ENCODE measurements at regions not wholly inside any gene's neighbourhood (a gene's known extent, or its start where the extent isn't known, plus 50 kb on each side); places are given as distances from the start of the nearest gene placed in this dataset.
A peak's percentile ranks its signal among the peaks of the same experiment; 100 is the strongest.
"Not testable (repeated sequence)": the region's sequence is repeated elsewhere in the genome, so short reads cannot be mapped to it uniquely, and the experiment has no call there.

DNA sequence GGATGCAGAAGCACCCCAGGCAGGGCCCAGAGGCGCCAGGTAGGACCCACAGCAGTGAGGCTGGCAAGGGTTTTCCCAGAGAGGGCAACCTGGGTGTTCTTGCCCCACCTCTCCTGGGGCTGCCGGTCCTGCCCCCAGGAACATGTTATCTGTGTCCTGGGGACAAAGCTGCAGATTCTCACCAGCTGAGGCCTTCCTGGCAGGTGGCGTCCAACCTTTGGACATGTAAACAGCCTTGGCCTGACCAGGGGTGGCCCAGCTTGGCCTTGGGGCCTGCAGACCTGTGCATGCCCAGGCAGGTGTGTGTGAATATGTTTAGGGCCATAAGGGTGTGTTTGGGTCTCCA is 101.8 kb upstream of the LARP1 start:
- no peak for DNase-seq (ENCODE audit: low spot score)

DNA sequence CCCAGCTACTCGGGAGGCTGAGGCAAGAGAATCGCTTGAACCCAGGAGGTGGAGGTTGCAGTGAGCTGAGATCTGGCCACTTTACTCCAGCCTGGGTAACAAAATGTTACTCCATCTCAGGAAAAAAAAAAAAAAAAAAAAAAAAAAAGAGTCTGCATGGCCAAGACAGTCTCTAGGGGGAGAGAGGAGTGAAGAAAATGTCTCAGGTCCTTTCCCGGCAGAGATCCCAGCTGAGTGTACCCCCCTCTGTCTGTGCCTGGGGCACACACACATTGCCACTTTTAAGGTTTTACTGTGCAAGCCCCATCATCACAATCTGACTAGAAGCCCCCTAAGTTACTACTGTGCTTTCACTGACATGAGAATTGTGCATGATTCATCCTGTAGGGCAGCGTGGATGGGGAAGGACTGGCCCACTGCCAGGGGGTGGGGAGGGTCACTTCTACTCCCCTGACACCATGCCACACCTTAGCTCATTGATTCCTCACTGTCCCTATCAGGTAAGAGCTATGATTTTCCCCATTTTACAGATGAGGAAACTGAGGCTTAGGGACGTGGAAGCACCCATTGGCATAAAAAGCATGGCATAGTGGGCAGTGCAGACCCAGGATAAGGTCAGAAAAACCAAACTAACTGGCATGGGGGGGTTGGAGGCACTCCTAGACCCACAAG is 102.3 kb upstream of the LARP1 start:
- no peak for DNase-seq (ENCODE audit: low spot score)

DNA sequence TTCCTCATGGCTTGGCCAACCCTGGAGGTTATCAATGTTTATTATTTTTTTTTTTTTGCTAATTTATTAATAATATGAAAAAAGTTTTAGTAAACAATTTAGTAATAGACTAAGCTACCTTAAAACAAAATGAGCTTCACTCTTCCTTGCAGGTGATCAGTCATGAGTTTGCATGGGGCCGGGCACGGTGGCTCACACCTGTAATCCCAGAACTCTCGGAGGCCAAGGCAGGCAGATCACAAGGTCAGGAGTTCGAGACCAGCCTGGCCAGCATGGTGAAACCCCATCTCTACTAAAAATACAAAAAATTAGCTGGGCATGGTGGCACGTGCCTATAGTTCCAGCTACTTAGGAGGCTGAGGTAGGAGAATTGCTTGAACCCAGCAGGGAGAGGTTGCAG is 103.4 kb upstream of the LARP1 start:
- not testable (repeated sequence) for DNase-seq (ENCODE audit: low spot score)

DNA sequence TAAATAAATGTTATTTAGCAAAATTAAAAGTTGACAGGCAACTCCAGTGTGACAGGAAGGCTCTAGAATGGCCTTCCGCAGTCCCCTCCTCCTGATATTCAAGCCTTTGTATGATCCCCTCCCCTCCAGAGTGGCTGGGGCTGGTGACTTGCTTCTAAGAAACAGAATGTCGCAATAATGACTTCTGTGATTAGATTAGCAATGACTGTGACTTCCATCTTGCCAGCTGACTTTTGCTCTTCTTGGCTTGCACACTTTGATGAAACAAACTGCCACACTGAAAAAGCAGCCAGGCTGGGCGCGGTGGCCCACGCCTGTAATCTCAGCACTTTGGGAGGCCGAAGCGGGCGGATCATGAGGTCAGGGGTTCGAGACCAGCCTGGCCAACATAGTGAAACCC is 106.5 kb upstream of the LARP1 start:
- DNase-seq (ENCODE audit: low spot score) = peak; percentile 57

DNA sequence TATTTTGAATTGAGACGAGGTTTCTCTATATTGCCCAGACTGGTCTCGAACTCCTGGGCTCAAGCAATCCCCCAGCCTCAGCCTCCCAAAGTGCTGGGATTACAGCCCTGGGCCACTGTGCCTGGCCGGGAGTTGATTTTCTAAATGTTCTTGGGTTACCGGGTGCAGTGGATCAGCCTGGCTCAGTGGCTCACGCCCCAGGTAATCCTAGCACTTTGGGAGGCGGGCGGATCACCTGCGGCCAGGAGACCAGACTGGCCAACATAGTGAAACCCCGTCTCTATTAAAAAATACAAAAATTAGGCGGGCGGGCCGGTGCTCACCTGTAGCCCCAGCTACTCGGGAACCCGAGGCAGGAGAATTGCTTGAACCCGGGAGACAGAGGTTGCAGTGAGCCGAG is 106.9 kb upstream of the LARP1 start:
- no peak for DNase-seq (ENCODE audit: low spot score)

DNA sequence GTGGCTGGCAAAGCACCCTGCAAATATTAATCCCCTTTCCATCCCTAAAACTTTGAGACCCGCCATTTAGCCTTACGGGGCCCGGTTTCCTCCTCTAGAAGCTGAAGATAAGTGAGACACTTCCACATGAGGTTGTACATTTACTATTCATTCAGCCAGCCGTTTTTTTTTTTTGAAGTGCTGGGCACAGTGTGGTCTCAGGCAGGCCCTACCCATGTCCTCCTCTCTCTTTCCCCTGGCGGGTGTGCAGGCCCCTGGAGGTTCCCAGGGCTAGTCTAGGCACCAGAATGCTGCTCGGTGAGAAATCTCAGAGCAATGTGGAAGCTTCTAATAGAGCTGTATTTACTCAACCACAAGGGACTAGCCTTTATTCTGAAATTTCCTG is 107.4 kb upstream of the LARP1 start:
- DNase-seq (ENCODE audit: low spot score) = no peak

DNA sequence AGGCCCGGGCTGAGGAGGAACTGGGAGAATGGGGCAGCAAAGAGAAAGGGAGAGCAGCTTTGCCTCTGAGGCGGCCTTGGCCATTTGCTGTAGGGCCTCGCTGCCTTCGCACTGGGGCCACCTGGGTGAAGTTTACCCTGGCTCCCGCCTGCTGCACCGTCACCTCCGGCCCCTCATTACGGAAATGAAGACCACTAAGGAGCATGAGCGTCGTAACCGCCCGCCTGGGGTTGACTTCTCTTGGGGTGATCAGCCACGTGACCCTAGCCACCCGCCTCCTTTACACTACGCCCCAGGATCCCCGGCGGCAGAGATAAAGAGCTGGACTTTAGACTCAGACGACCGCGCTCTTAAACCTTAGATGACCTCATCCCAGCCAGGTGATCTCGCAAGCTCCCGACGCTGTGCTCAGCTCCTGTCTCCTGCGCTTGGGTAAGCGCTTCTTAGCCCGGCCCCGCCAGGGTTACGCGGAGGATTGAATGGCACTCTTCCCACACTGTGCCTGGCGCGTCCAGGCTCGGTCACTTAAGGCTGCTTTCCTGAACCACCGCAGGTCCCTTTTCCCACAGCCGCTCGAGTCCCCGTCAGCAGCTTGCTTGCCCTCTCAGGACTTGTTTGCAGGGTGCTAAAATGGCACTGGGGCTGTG is 107.9 kb upstream of the LARP1 start:
- no peak for DNase-seq (ENCODE audit: low spot score)

DNA sequence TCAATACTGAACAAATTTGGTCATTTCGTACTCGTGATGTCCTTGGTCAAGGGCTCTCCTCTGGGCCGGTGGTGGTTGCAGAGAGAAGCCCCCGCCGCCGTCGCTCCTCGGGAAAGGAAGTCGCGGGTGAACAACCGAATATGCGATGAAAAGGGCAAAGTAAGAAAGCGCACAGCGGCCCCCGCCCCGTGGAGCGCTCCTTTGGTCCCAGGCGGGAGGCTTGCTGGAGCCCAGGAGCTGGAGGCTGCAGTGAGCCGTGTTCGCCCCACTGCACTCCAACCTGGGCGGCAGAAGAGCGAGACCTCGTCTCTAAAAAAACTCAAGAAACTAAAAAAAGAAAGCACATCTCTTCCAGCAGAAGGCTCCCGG is 108.4 kb upstream of the LARP1 start:
- DNase-seq (ENCODE audit: low spot score) = no peak

DNA sequence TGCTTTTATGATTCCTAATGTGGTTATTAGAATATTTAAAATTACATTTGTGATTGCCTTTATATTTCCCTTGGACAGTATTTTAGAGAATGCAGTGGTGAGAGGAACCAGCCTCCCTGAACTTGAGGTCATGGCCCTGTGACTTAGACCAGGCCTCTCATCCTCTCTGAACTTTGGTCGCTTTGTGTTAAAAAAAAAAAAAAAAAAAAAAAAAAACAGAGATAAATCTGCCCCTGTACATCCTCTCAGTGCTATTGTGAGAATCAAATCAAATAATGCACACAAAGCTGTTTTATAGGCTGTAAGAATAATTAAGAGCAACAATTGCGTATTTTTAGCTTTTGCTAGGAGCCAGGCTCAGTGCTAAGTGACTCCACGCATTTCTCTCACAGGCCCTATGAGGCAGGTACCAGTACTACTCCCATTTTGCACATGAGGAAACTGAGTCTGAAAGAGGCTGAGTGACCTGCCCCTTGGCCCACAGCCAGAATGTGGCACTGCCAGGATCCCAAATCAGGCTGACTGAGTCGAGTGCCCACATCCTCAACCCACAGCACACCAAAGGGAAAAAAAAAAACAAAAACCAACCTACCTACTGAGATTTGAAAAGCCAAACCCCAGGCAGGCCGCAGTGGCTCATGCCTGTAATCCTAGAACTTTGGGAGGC is 110.3 kb upstream of the LARP1 start:
- no peak for DNase-seq (ENCODE audit: low spot score)

DNA sequence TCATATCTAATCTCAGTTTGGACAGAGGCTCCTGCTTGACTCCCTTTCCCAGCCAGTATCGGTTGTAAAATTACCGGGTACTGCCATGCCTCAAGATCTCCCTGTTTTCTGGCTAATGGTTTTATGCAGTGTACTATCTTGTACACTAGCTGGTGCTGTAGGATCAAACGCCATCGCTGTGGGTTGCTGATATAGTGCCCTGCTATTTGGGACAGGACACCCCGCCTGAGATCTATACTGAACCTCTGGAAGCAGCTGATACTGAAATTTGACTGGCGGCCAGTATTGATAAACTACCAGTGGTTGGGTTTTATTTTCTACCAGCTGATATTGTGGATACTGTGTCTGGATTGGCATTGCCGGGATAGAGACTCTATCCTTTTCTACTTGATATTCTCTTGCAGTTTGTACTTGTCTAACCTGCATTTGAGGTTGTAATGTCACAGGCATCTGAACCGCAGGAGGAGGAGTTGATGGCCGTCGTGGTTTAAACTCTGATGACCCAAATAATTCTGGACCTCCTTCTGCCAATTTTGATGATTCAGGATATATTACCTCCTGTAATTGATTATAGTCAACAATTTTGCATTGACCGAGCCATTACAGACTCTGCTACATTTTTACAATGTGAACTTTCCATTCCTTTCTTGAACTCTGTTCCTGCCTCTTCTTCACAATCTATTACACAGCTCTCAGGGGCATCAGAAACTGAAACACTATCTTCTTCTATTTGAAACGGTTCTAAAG is 112.5 kb upstream of the LARP1 start:
- no peak for DNase-seq (ENCODE audit: low spot score)

DNA sequence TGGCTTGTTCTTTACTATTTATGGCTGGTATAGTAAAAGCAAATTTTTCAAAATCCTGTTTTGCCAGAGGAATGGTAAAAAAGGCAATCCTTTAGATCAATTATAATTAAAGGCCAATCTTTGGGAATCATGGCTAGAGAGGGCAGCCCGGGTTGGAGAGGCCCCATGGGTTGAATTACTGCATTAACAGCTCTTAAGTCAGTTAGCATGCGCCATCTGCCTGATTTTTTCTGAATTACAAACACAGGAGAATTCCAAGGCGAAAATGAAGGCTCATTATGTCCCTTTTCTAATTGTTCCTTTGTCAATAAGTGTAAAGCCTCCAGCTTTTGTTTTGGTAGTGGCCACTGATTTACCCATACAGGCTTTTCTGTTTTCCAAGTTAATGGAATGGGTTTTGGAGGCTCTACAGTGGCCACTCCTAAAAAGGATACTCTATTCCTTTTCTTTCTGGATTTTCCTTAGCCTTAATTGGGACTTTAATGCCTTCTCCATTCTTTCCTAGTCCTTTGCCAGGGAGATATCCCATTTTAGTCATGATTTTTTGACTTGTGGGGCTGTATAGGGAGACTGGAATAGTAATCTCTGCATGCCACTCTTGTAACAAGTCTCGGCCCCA is 114.9 kb upstream of the LARP1 start:
- DNase-seq (ENCODE audit: low spot score) = not testable (repeated sequence)

DNA sequence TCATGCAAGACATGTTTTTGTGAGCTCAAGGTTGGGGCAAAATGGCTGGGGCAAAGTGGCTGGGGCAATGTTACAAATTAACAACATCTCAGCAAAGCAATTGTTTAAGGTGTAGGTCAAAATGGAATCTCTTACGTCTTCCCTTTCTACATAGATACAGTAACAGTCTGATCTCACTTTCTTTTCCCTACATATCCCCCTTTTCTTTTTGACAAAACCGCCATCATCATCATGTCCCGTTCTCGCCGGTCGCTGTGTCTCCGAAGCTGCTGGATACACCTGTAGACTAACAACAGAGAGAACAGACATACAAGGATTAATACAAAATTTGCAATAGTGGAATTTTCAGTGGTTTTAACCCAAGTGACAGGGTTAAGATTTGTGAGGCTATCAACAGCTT is 118.4 kb upstream of the LARP1 start:
- DNase-seq (ENCODE audit: low spot score) = not testable (repeated sequence)

DNA sequence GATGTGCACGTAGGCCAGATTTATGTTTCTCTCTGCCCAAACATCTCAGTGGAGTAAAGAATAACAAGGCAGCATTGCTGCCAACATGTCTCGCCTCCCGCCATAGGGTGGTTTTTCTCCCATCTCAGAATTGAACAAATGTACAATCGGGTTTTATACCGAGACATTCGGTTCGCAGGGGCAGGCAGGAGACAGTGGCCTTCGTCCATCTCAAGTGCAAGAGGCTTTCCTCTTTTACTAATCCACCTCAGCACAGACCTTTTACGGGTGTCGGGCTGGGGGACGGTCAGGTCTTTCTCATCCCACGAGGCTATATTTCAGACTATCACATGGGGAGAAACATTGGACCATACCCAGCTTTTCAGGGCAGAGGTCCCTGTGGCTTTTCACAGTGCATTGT is 118.9 kb upstream of the LARP1 start:
- not testable (repeated sequence) for DNase-seq (ENCODE audit: low spot score)

DNA sequence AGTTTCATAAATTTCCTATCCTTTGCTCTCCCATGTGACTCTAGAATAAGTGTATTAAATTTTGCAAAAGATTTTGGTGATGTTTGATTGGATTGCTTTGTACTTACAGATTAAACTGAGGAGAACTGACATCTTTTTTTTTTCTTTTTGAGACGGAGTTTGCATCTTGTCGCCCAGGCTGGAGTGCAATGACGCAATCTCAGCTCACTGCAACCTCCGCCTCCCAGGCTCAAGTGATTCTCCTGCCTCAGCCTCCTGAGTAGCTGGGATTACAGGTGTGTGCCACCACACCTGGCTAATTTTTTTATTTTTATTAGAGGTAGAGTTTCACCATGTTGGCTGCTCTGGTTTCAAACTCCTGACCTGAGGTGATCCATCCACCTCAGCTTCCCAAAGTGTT is 121.4 kb upstream of the LARP1 start:
- DNase-seq (ENCODE audit: low spot score) = not testable (repeated sequence)

DNA sequence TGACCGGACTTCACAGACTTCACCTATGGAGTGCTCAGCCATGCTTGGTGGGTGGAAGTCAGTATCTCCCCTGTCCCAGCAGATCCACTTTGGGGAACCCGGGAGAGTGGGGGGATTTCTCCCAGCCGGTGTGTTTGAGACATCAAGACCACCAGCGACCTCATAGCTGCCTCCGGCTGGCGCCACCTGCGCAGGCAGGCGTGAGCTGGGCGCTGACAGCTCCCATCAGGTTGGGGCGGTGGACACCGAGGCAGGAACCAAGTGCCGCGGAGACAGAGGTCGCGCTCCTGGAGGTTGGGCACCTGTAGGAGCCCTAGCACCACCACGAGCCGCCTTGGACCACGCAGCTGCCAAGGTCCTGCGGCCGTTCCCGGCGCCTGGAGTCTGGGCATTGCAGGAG is 124.0 kb upstream of the LARP1 start:
- no peak for DNase-seq (ENCODE audit: low spot score)

DNA sequence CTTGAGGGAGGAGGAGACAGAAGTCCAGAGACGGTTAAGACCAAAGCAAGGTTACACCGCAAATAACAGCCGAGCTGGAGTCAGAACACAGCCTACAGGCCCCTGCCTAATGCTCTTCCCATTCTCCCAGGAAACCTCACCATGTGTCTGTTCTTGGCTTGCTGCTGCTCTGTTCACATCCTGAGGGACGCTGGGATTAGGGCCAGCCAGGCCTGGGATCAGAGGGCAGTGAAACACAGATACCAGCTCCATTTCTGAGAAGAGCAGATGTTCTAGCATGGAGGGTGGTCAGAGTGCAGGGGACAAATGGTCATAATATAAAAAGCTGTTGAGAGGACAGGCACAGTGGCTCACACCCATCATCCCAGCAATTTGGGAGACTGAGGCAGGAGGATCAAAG is 124.8 kb upstream of the LARP1 start:
- no peak for DNase-seq (ENCODE audit: low spot score)

DNA sequence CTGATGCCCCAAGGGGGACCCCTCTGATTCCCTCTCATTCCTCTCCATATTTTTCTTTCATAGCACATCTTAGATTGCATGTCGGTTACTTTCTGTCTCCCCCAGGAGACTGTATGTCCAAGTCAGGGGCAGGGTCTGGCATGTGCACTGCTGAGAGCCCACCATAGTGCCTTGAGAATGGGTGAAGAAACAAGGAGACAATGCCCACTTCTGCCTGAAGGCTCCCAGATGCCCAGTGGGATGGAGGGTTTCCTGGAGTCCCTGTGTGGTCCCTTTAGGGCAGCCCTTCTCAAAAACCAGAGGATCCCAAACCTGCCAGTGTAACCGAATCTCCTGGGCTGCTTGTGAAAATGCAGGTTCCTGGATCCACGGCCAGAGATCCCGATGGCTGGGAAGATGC is 126.5 kb upstream of the LARP1 start:
- no peak for DNase-seq (ENCODE audit: low spot score)

DNA sequence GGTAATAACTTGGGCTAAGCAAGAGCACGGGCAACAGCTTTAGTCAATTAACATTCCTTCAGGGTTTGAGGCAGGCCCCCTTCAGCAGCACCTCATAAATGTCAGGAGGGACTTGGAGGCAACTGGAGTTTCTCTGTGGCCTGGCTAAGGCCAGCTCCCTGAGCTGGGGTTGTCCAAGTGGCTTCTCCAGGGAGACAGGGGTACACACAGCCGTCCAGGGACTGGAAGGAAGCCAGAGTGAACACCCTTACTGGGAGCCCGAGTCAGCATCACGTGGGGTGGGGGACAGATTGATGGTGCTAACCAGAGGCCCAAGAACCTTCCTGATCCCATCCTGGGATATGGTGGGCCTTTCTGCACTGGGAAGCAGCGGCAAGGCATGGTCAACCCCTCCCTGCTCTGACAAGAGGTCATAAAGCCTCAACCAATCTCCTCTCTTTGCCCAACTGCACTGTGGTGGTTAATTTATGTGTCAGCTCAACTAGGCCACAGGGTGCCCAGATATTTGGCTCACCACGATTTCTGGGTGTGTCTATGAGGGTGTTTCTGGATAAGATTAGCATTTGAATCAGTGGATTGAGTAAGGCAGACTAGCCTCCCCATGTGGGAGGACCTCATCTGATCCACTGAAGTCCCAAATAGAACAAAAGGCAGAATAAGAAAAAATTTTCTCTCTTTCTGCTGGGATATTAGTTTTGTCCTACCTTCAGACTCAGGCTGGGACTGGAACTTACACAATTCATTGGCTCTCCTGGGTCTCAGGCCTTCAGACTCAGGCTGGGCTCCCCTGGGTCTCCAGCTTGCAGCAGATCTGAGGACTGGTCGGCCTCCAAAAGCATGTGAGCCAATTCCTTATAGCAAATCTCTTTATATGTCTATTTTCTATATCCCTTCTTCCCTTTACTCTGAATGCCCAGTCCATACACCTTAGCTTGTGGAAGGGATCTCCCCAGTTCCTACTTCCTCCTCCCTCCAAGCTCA is 127.2 kb upstream of the LARP1 start:
- no peak for DNase-seq (ENCODE audit: low spot score)

DNA sequence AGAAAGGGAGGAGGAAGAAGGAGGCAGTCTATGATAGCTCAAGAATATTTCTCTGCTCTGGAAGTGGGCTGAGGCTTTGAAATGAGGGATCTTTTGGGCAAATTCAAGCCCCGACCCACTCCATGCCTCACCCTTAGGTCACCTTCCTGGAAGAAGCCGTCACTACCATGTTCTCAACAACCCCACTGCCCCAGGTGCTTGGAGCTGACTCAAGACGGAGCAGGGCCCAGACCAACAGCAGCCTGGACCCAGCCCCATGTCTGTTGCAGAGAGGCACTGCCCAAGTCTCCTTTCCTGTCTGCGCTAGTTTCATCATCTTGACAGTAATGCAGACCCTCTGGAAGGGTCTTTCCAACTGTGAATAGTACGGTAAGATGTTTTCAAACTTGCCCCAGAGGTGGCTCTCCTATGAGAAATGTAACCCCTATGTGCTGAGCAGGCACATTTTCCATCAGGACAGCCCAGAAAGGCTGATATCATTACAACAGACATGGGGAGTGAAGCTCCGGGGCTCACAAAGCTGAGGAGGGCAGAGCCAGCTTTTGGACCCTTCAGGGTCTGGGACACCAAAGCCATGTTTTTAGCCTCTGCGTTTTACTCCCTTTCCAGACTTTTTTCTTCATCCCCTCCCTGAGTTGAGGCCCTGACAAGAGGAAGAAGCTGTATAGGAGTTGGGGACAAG is 128.2 kb upstream of the LARP1 start:
- DNase-seq (ENCODE audit: low spot score) = no peak

DNA sequence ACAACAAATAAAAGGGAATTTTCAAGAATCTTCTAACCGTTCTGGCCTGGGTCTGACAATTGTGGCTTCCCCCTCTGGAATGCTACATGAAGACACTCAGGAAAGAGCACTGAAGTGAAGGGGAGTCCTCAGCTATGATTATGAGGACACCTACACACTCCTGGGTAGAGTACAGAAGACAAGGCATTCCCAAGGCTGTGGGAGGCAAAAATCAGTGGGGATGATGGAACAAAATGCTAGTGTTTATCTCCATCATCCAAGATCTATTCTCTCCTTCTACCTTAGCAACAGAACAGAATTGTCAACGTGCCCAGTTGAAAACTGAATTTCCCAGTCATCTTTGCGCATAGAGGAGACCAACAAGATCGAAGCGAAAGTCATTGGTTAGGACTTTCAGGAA is 130.1 kb upstream of the LARP1 start:
- no peak for DNase-seq (ENCODE audit: low spot score)

DNA sequence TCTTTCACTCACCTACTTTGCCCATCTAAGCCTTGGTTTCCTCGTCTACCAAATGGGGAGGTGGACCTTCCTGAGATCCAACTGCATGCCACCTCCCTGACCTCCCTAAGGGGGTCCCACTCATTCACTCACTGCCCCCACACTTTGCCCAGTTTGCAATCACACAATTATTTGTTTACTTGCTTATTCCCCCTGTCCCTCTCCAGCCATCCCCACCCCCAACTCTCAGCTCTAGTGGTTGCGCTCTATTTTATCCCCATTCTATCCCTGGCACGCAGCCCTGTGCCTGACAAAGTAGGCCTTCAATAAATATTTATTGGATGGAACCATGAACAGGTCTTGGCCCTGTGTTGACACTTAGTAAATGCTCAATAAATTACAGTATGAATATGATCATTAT is 130.8 kb upstream of the LARP1 start:
- no peak for DNase-seq (ENCODE audit: low spot score)
